ENCODE measurements at regions not wholly inside any gene's neighbourhood (a gene's known extent, or its start where the extent isn't known, plus 50 kb on each side); places are given as distances from the start of the nearest gene placed in this dataset.

DNA sequence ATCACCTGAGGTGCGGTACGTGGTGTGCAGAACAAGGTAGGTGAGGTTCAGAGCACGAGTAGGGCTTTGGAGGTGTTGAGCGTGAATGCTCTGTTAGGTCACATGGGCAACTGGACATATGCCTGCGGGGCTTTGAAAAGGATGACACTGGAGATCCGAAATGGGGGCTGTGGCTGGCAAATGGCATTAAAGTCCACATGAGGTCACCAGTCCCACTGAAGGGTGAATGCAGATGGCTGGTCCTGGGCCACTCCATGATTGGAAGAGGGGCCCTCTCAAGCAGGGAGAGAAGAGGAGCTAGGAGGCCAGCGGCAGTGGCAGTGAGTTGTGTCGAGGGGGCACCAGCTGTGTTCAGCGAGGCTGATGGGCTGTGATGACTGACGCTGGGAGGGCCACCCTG, 254.9 kb upstream of the SHH start:
- TF ChIP-seq, protein P1, sequence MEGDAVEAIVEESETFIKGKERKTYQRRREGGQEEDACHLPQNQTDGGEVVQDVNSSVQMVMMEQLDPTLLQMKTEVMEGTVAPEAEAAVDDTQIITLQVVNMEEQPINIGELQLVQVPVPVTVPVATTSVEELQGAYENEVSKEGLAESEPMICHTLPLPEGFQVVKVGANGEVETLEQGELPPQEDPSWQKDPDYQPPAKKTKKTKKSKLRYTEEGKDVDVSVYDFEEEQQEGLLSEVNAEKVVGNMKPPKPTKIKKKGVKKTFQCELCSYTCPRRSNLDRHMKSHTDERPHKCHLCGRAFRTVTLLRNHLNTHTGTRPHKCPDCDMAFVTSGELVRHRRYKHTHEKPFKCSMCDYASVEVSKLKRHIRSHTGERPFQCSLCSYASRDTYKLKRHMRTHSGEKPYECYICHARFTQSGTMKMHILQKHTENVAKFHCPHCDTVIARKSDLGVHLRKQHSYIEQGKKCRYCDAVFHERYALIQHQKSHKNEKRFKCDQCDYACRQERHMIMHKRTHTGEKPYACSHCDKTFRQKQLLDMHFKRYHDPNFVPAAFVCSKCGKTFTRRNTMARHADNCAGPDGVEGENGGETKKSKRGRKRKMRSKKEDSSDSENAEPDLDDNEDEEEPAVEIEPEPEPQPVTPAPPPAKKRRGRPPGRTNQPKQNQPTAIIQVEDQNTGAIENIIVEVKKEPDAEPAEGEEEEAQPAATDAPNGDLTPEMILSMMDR (IDR thresholded peaks at IDR 0.05): no peak
- TF ChIP-seq MAFK (IDR thresholded peaks at IDR 0.05; ENCODE audit: partially characterized antibody): no peak
- no peak for TF ChIP-seq JUNB (IDR thresholded peaks at IDR 0.05)
- TF ChIP-seq CEBPB (IDR thresholded peaks at IDR 0.05): no peak
- no peak for TF ChIP-seq BHLHE40 (IDR thresholded peaks at IDR 0.05; ENCODE audit: low read depth, low read length)
- TF ChIP-seq FOSL2 (IDR thresholded peaks at IDR 0.05): no peak
- TF ChIP-seq FOSL2 (CRISPR knock-in tag; IDR thresholded peaks at IDR 0.05): no peak
- TF ChIP-seq SMC3 (IDR thresholded peaks at IDR 0.05): no peak
- no peak for TF ChIP-seq RCOR1 (IDR thresholded peaks at IDR 0.05; ENCODE audit: low read depth, low read length)
- no peak for TF ChIP-seq CBX8 (IDR thresholded peaks at IDR 0.05)
- TF ChIP-seq FOSB (CRISPR knock-in tag; IDR thresholded peaks at IDR 0.05): no peak
- TF ChIP-seq MAZ (IDR thresholded peaks at IDR 0.05; ENCODE audit: borderline replicate concordance, low read depth, low read length): no peak
